ENCODE measurements at regions not wholly inside any gene's neighbourhood (a gene's known extent, or its start where the extent isn't known, plus 50 kb on each side); places are given as distances from the start of the nearest gene placed in this dataset.
"Not testable (repeated sequence)": the region's sequence is repeated elsewhere in the genome, so short reads cannot be mapped to it uniquely, and the experiment has no call there.

DNA sequence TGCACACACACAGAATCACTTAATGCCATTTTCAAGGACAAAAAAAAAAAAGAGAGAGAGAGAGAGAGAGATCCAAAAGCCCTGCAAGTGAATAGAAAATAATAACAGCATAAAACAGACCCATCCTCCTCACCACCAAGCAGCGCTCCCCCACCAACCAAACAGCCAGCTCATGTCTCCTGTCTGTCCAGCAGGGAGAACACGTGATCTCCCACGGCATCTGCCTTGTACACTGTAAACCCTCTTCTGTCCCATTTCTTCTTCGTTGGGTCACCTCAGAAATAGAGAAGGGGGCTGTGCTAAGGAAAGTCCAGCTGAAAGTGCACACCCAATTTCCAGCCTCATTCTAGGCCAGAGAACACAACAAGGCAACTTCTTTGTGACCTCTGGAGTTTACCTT, 222.5 kb downstream of the EXOC5 start:
- H3K27me3 ChIP-seq (ENCODE audit: insufficient read depth, low read length, poor library complexity), result peaks cover 3% of the 10 kb centered on the region
- H3K9me3 ChIP-seq (ENCODE audit: insufficient read depth, low read length, severe bottlenecking), result no peaks in the 10 kb centered on the region
- no peak for TF ChIP-seq EZH2 (IDR thresholded peaks at IDR 0.05; ENCODE audit: borderline replicate concordance, low read depth, low read length, severe bottlenecking)
- TF ChIP-seq, protein P1, sequence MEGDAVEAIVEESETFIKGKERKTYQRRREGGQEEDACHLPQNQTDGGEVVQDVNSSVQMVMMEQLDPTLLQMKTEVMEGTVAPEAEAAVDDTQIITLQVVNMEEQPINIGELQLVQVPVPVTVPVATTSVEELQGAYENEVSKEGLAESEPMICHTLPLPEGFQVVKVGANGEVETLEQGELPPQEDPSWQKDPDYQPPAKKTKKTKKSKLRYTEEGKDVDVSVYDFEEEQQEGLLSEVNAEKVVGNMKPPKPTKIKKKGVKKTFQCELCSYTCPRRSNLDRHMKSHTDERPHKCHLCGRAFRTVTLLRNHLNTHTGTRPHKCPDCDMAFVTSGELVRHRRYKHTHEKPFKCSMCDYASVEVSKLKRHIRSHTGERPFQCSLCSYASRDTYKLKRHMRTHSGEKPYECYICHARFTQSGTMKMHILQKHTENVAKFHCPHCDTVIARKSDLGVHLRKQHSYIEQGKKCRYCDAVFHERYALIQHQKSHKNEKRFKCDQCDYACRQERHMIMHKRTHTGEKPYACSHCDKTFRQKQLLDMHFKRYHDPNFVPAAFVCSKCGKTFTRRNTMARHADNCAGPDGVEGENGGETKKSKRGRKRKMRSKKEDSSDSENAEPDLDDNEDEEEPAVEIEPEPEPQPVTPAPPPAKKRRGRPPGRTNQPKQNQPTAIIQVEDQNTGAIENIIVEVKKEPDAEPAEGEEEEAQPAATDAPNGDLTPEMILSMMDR (IDR thresholded peaks at IDR 0.05; ENCODE audit: borderline replicate concordance, extremely low read depth, low read length, poor library complexity, severe bottlenecking), result no peak

DNA sequence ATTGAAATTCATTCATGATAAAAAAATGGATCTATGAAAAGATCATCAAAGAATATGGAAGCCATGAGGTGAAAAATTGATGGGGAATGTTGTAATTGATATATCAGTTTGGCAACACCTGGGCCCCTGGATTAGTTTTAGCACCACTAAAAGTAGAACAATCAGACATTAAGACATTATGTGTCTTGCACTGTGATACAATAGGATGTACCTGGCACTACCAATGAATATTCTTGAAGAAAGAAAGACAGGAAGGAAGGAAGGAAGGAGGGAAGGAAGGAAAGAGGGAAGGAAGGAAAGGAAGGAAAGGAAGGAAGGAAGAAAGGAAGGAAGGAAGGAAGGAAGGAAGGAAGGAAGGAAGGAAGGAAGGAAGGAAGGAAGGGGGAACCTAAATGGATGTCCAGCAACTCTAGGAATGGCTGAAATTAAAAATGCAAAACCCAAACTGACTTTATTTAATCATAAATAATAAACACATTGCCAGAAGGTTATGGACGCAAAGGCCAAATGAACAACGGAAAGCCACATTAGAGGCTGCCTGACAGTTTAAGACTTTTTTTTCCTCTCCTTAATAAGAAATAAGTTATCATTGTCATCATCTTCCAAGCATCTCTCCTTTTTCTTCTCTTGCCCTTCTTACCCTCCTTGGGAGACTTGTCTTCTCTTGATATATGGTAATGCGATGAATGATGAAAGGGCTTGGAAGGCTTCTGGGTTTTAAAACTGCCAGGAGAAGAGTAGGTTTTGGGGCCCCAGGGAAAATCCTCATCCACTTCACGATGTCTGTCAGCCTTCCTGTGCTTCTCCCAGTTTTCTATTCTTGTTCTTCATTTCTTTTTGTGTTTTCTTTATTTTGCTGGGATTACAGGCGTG, 224.4 kb downstream of the EXOC5 start:
- ATAC-seq (ENCODE audit: insufficient read depth, low read depth); H3K4me2 ChIP-seq (ENCODE audit: insufficient read depth, low read length); H2AFZ ChIP-seq (ENCODE audit: low read depth, low read length); H3K27me3 ChIP-seq (ENCODE audit: insufficient read depth, low read length, poor library complexity); H3K79me2 ChIP-seq (ENCODE audit: insufficient read depth, low read length); H3K4me3 ChIP-seq (ENCODE audit: low read depth in 1 of 2, low read length in 2 of 2); H3K9ac ChIP-seq (ENCODE audit: low read depth, low read length); H4K20me1 ChIP-seq (ENCODE audit: insufficient read depth, low read length); H3K27ac ChIP-seq (ENCODE audit: low read length); H3K4me1 ChIP-seq (ENCODE audit: insufficient read depth, low read length); H3K9me3 ChIP-seq (ENCODE audit: insufficient read depth, low read length, severe bottlenecking); DNase-seq; H3K36me3 ChIP-seq (ENCODE audit: insufficient read depth, low read length): not testable (repeated sequence)

More for the DNA sequence above, 222.5 kb downstream of the EXOC5 start:
- no peak overlapping the region for H2AFZ ChIP-seq (ENCODE audit: low read depth, low read length)
- ATAC-seq (ENCODE audit: insufficient read depth, low read depth), result no peak
- no peak overlapping the region for H3K4me2 ChIP-seq (ENCODE audit: insufficient read depth, low read length)
- H4K20me1 ChIP-seq (ENCODE audit: insufficient read depth, low read length), result no peaks in the 10 kb centered on the region
- H3K36me3 ChIP-seq (ENCODE audit: insufficient read depth, low read length), result no peaks in the 10 kb centered on the region
- H3K9ac ChIP-seq (ENCODE audit: low read depth, low read length), result no peak overlapping the region
- H3K4me3 ChIP-seq (ENCODE audit: low read depth in 1 of 2, low read length in 2 of 2), result no peak overlapping the region
- DNase-seq, result no peak
- H3K4me1 ChIP-seq (ENCODE audit: insufficient read depth, low read length), result no peaks in the 10 kb centered on the region
- H3K27ac ChIP-seq (ENCODE audit: low read length), result no peak overlapping the region
- no peaks in the 10 kb centered on the region for H3K79me2 ChIP-seq (ENCODE audit: insufficient read depth, low read length)

DNA sequence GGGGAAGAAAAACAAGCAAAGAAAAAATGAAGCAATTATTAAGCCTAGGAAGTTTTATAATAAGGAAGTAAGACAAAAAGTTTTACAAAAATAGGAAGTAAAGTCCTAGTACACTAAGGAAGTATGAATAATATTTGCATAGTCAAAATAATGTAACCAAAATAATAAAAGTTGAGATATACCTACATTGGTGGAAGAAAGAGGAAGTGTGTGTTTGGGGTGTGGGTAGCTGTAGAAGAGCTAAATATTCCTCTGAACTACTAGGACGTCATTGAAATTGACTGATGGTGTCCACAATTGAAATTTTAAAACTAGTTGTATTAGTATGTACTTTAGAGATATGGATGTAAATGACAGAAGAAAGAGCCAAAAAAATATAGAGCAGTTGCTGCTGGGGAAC, 228.4 kb upstream of the OTX2 start:
- ATAC-seq (ENCODE audit: insufficient read depth, low read depth), result no peak
- no peak overlapping the region for H3K4me2 ChIP-seq (ENCODE audit: insufficient read depth, low read length)
- H3K4me3 ChIP-seq (ENCODE audit: low read depth in 1 of 2, low read length in 2 of 2), result no peak overlapping the region
- TF ChIP-seq EZH2 (IDR thresholded peaks at IDR 0.05; ENCODE audit: borderline replicate concordance, low read depth, low read length, severe bottlenecking), result no peak
- TF ChIP-seq, protein P1 (IDR thresholded peaks at IDR 0.05; ENCODE audit: borderline replicate concordance, extremely low read depth, low read length, poor library complexity, severe bottlenecking), result no peak
- H4K20me1 ChIP-seq (ENCODE audit: insufficient read depth, low read length), result no peaks in the 10 kb centered on the region
- H3K79me2 ChIP-seq (ENCODE audit: insufficient read depth, low read length), result no peaks in the 10 kb centered on the region
- H3K36me3 ChIP-seq (ENCODE audit: insufficient read depth, low read length), result no peaks in the 10 kb centered on the region
- no peak overlapping the region for H3K27ac ChIP-seq (ENCODE audit: low read length)
- no peaks in the 10 kb centered on the region for H3K27me3 ChIP-seq (ENCODE audit: insufficient read depth, low read length, poor library complexity)
- H3K9me3 ChIP-seq (ENCODE audit: insufficient read depth, low read length, severe bottlenecking), result no peaks in the 10 kb centered on the region
- DNase-seq, result no peak
- H2AFZ ChIP-seq (ENCODE audit: low read depth, low read length), result no peak overlapping the region
- no peak overlapping the region for H3K9ac ChIP-seq (ENCODE audit: low read depth, low read length)
- H3K4me1 ChIP-seq (ENCODE audit: insufficient read depth, low read length), result no peaks in the 10 kb centered on the region

DNA sequence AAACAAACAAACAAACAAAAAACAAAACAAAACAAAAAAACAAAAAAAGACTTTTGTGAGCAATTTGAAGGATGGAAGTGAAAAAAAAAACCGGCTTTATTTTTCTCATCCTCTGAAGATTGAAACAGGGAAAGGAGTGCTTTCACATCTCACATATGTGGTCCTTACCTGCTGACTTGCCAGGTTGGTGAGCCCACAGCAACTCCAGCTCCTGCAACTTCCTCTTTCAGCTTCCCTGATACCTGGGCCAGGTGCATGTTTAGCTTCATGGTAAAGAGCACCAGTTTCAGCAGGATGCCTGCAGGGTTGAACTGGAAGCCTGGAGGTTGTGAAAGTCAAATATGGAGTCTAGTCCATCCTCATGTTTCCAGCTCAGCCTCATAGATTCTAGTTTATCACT, 221.2 kb upstream of the OTX2 start:
- TF ChIP-seq, protein P1 (IDR thresholded peaks at IDR 0.05; ENCODE audit: borderline replicate concordance, extremely low read depth, low read length, poor library complexity, severe bottlenecking), result no peak
- TF ChIP-seq EZH2 (IDR thresholded peaks at IDR 0.05; ENCODE audit: borderline replicate concordance, low read depth, low read length, severe bottlenecking), result no peak
- H3K4me2 ChIP-seq (ENCODE audit: insufficient read depth, low read length), result no peak overlapping the region

More for the DNA sequence above, 221.2 kb upstream of the OTX2 start:
- Histone ChIP-seq H3K9me3 (ENCODE audit: insufficient read depth, low read length, severe bottlenecking) (no peaks in the 10 kb centered on the region), H2AFZ (ENCODE audit: low read depth, low read length) (no peak overlapping the region), H3K4me3 (ENCODE audit: low read depth in 1 of 2, low read length in 2 of 2) (no peak overlapping the region), H3K4me1 (ENCODE audit: insufficient read depth, low read length) (no peaks in the 10 kb centered on the region), H3K27me3 (ENCODE audit: insufficient read depth, low read length, poor library complexity) (no peaks in the 10 kb centered on the region), H4K20me1 (ENCODE audit: insufficient read depth, low read length) (no peaks in the 10 kb centered on the region), H3K79me2 (ENCODE audit: insufficient read depth, low read length) (no peaks in the 10 kb centered on the region), H3K36me3 (ENCODE audit: insufficient read depth, low read length) (no peaks in the 10 kb centered on the region), H3K9ac (ENCODE audit: low read depth, low read length) (no peak overlapping the region), H3K27ac (ENCODE audit: low read length) (no peak overlapping the region)
- DNase-seq (no peak), ATAC-seq (ENCODE audit: insufficient read depth, low read depth) (no peak)

All from DND-41 (cell line).